ENCODE measurements at regions not wholly inside any gene's neighbourhood (a gene's known extent, or its start where the extent isn't known, plus 50 kb on each side); places are given as distances from the start of the nearest gene placed in this dataset.

DNA sequence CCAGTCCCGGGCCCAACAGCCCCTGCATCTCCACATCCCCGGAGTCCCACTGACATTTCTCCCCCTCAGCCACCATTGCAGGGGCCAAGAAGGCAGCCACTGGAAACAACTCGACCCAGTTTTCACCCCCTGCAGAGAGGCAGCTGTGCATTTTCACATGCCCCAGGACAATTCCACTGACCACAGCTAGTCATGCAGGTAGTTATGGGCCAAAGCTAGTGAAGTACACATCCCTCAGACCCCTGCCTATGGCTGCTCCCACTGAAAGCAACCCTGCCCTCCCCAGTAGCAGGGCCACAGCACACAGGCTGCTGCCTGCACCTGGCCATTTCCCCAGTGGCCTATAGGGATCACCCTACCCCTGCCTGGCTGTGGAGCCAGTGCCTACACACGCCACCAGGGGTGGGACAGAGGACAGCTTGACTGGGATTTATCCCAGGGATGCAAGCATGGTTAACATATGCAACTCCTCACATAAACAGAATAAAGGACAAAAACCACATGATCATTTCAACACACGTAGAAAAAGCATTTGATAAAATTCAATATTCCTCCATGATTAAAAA lies 154.0 kb downstream of the NDUFA12 start:
- no peak for TF ChIP-seq POLR2AphosphoS5 (IDR thresholded peaks at IDR 0.05)
- TF ChIP-seq, protein P1, sequence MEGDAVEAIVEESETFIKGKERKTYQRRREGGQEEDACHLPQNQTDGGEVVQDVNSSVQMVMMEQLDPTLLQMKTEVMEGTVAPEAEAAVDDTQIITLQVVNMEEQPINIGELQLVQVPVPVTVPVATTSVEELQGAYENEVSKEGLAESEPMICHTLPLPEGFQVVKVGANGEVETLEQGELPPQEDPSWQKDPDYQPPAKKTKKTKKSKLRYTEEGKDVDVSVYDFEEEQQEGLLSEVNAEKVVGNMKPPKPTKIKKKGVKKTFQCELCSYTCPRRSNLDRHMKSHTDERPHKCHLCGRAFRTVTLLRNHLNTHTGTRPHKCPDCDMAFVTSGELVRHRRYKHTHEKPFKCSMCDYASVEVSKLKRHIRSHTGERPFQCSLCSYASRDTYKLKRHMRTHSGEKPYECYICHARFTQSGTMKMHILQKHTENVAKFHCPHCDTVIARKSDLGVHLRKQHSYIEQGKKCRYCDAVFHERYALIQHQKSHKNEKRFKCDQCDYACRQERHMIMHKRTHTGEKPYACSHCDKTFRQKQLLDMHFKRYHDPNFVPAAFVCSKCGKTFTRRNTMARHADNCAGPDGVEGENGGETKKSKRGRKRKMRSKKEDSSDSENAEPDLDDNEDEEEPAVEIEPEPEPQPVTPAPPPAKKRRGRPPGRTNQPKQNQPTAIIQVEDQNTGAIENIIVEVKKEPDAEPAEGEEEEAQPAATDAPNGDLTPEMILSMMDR (IDR thresholded peaks at IDR 0.05), result no peak
- no peak for TF ChIP-seq POLR2A (IDR thresholded peaks at IDR 0.05)
